MCF 10A (cell line): ENCODE measurements at regions not wholly inside any gene's neighbourhood (a gene's known extent, or its start where the extent isn't known, plus 50 kb on each side); places are given as distances from the start of the nearest gene placed in this dataset.
"Not testable (repeated sequence)": the region's sequence is repeated elsewhere in the genome, so short reads cannot be mapped to it uniquely, and the experiment has no call there.

Experiments used
- BruUV-seq: library from RNA; stranded (reverse); fragments of 400-500 nt; replicated peaks from 2 replicates; lab custom pipeline; 2021; lab: Mats Ljungman, UMichigan
- CTCF ChIA-PET: fragments of 300-600 bp; sonication (Branson Sonifier 250); formaldehyde crosslinking; extraction: SDS; loops from one replicate; lab custom pipeline; 2021; ENCODE audit warnings: antibody characterized with exemption, inconsistent platforms; lab: Yijun Ruan, JAX
- POLR2A ChIA-PET: fragments of 300-600, 350-650 bp; sonication (Branson Sonifier 250); formaldehyde crosslinking; extraction: SDS; loops from one replicate; lab custom pipeline; 2020; ENCODE audit warnings: antibody characterized with exemption, inconsistent platforms; lab: Yijun Ruan, JAX
- DNase-seq: peaks from one replicate; pipeline ENCODE4 v3.0.0-alpha.2; 2018; ENCODE audit not compliant: unreplicated experiment
- H3K27ac Mint-ChIP-seq: one replicate; pipeline ENCODE4 v1.8.0; 2022; ENCODE audit warnings: mild to moderate bottlenecking, low read depth, mixed read lengths; ENCODE audit not compliant: unreplicated experiment
- H3K27me3 Mint-ChIP-seq: one replicate; pipeline ENCODE4 v1.8.0; 2022; ENCODE audit warnings: mixed read lengths; ENCODE audit not compliant: insufficient read depth, unreplicated experiment
- H3K36me3 Mint-ChIP-seq: one replicate; pipeline ENCODE4 v1.8.0; 2022; ENCODE audit warnings: mild to moderate bottlenecking, moderate library complexity, mixed read lengths; ENCODE audit not compliant: insufficient read depth, unreplicated experiment
- H3K4me1 Mint-ChIP-seq: one replicate; pipeline ENCODE4 v1.8.0; 2022; ENCODE audit warnings: mixed read lengths; ENCODE audit not compliant: insufficient read depth, unreplicated experiment
- H3K4me3 Mint-ChIP-seq: one replicate; pipeline ENCODE4 v1.8.0; 2022; ENCODE audit warnings: mild to moderate bottlenecking, moderate library complexity, mixed read lengths; ENCODE audit not compliant: unreplicated experiment
- H3K9me3 Mint-ChIP-seq: one replicate; pipeline ENCODE4 v1.8.0; 2022; ENCODE audit warnings: mixed read lengths; ENCODE audit not compliant: unreplicated experiment
- intact Hi-C: fragments of 100-400 bp; cut with micrococcal nuclease; formaldehyde crosslinking; loops from 2 replicates; pipeline ENCODE4 v1.14.1; 2022
- TF ChIP-seq, protein P1 (sequence below): fragments of 200-600 bp; IDR thresholded peaks from one replicate; pipeline ENCODE4 v1.8.0; 2022; ENCODE audit warnings: antibody characterized with exemption, mild to moderate bottlenecking; ENCODE audit not compliant: unreplicated experiment

DNA sequence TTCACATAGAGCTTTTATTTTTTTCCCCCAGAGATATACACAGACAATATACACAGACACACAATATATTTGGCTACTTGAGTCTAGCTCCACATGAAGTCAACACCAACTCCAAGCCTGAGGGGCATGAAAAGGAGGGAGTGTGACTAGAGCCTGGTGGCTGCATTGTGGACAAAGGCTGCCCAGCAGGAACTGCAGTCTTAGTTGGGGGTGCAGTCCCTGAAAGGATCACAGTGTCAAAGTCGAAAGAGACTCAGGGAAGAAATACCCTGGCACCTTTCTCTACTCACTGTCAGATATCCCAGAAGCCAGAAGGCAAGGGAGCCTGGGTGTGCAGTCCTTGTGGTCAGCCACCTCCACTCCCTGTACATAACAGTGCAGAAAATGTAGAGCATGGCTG is 231.6 kb upstream of the RPS23 start:
- TF ChIP-seq, protein P1, sequence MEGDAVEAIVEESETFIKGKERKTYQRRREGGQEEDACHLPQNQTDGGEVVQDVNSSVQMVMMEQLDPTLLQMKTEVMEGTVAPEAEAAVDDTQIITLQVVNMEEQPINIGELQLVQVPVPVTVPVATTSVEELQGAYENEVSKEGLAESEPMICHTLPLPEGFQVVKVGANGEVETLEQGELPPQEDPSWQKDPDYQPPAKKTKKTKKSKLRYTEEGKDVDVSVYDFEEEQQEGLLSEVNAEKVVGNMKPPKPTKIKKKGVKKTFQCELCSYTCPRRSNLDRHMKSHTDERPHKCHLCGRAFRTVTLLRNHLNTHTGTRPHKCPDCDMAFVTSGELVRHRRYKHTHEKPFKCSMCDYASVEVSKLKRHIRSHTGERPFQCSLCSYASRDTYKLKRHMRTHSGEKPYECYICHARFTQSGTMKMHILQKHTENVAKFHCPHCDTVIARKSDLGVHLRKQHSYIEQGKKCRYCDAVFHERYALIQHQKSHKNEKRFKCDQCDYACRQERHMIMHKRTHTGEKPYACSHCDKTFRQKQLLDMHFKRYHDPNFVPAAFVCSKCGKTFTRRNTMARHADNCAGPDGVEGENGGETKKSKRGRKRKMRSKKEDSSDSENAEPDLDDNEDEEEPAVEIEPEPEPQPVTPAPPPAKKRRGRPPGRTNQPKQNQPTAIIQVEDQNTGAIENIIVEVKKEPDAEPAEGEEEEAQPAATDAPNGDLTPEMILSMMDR = no peak
- no peak overlapping the region for H3K27ac Mint-ChIP-seq
- POLR2A ChIA-PET = no interaction called here
- no peaks in the 10 kb centered on the region for H3K4me1 Mint-ChIP-seq
- H3K9me3 Mint-ChIP-seq = peaks cover 10% of the 10 kb centered on the region
- no TSS peak for BruUV-seq
- no peak for DNase-seq
- CTCF ChIA-PET = no interaction called here
- no peaks in the 10 kb centered on the region for H3K36me3 Mint-ChIP-seq
- no peak overlapping the region for H3K4me3 Mint-ChIP-seq
- intact Hi-C loops = no loop called here
- no peaks in the 10 kb centered on the region for H3K27me3 Mint-ChIP-seq

DNA sequence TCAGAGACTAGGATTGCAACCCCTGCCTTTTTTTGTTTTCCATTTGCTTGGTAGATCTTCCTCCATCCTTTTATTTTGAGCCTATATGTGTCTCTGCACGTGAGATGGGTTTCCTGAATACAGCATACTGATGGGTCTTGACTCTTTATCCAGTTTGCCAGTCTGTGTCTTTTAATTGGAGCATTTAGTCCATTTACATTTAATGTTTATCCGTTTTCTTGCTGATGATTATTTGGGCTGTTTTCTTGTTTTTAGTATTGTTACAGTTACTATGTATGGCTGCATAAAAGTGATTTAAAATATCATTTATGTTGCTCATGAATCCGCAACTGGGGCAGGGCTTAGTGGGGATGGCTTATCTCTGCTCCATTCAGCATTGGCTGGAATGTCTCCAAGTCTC is 228.2 kb upstream of the RPS23 start:
- H3K4me1 Mint-ChIP-seq, POLR2A ChIA-PET, H3K4me3 Mint-ChIP-seq, H3K27me3 Mint-ChIP-seq, DNase-seq, BruUV-seq, H3K27ac Mint-ChIP-seq, H3K36me3 Mint-ChIP-seq, intact Hi-C loops, CTCF ChIA-PET: not testable (repeated sequence)
- peaks cover 10% of the 10 kb centered on the region for H3K9me3 Mint-ChIP-seq

DNA sequence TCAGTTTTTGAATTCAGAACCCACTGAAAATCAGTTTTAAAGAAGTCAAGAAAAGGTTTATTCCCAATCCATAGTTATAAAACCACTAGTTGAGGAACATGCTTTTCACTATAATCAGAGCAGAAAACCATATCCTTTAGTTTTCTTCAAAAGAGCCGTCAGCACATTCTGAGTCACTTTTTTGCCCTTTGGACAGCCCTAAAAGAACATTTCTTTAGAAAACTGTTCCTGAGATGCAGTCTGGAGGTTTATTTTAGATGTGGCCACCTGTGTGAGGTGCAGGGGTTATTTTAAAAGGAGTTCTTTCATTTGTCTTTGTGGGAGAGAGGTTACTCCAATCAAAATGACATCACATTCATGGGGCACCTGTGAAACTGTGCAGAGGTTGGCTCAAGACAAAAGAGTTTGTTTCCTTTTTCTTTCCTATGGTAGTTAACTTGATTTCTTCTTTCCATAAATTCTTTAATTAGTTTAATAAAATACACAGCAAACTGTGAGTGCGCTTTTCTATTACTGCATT is 221.6 kb upstream of the RPS23 start:
- ChIA-PET POLR2A (no interaction called here), CTCF (interaction anchor here (0.6 to 0.7 kb wide), 2 partner anchors 57 to 86 kb away, joined by 3 to 4 read pairs; no protein-coding TSS in a partner anchor)

DNA sequence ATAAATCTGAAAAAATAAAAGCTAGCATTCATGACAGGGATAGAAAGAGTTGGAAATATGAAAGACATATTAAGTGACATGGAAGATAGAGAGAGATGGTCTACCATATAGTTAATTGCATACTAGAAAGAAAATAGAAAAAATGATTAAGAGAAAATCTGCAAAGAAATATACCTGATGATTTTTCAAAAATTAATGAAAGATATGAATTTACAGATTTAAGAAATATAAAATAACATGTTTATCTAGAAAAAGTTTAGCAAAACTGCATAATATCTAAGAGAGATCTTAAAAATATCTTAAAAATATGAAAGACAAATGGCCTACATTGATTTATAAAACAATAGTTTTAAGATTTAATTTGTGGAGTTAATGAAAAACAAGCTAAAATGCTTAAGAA is 219.1 kb upstream of the RPS23 start:
- no peak overlapping the region for H3K27ac Mint-ChIP-seq
- intact Hi-C loops = no loop called here
- H3K36me3 Mint-ChIP-seq = no peaks in the 10 kb centered on the region
- TF ChIP-seq, protein P1 = no peak
- no peaks in the 10 kb centered on the region for H3K9me3 Mint-ChIP-seq
- BruUV-seq = no TSS peak
- peaks cover 11% of the 10 kb centered on the region for H3K4me1 Mint-ChIP-seq
- CTCF ChIA-PET = no interaction called here
- DNase-seq = no peak
- H3K27me3 Mint-ChIP-seq = peaks cover 12% of the 10 kb centered on the region
- H3K4me3 Mint-ChIP-seq = no peak overlapping the region
- POLR2A ChIA-PET = no interaction called here

More for the DNA sequence above, 221.6 kb upstream of the RPS23 start:
- TF ChIP-seq, protein P1 = no peak
- intact Hi-C loops = no loop called here
- BruUV-seq = no TSS peak
- Mint-ChIP-seq H3K4me3 (no peak overlapping the region), H3K27me3 (peaks cover 12% of the 10 kb centered on the region), H3K4me1 (peaks cover 11% of the 10 kb centered on the region), H3K27ac (no peak overlapping the region), H3K36me3 (no peaks in the 10 kb centered on the region), H3K9me3 (no peaks in the 10 kb centered on the region)
- no peak for DNase-seq
